ENCODE measurements at regions not wholly inside any gene's neighbourhood (a gene's known extent, or its start where the extent isn't known, plus 50 kb on each side); places are given as distances from the start of the nearest gene placed in this dataset.

DNA sequence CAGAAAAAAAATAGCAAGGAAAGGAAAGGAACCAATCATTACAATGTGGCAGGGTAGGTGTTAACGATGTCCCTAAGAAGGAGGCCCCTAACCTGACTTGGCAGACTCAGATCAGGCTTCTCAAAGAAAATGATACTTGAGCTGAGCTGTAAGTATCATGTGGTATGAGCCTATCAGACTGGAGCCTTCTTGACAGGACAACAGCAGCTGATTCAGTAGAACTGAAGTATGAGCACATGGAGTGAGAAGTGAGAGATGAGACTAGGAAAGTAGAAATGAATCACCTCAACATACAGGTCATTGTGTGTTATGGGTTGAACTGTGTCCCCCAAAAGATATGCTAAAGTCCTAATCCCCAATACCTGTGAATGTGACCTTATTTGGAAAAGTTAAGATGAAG, 66.3 kb downstream of the MTERF1 start:
- peaks cover 2% of the 10 kb centered on the region; the same call in 1 of the 2 replicates for H3K27me3 ChIP-seq (ENCODE audit: control insufficient read depth, insufficient read depth, low read length)
- no peaks in the 10 kb centered on the region for H3K9me3 ChIP-seq (ENCODE audit: control insufficient read depth, insufficient read depth, low read depth, low read length)
- no TSS peak for BruUV-seq (replicated peaks)
- H3K4me3 ChIP-seq (ENCODE audit: low read depth in 2 of 2, low read length in 2 of 2) = no peak overlapping the region
- intact Hi-C loops (cut with micrococcal nuclease; ENCODE audit: unreplicated experiment) = no loop called here
- no peak for ATAC-seq
- TF ChIP-seq SIN3A (IDR thresholded peaks at IDR 0.05; ENCODE audit: borderline replicate concordance, insufficient read depth, low read depth, low read length) (no peak), POLR2AphosphoS5 (IDR thresholded peaks at IDR 0.05; ENCODE audit: low read depth, low read length) (no peak), TCF7L2 (IDR thresholded peaks at IDR 0.05; ENCODE audit: low read depth, low read length) (no peak)
- TF ChIP-seq, protein P1, sequence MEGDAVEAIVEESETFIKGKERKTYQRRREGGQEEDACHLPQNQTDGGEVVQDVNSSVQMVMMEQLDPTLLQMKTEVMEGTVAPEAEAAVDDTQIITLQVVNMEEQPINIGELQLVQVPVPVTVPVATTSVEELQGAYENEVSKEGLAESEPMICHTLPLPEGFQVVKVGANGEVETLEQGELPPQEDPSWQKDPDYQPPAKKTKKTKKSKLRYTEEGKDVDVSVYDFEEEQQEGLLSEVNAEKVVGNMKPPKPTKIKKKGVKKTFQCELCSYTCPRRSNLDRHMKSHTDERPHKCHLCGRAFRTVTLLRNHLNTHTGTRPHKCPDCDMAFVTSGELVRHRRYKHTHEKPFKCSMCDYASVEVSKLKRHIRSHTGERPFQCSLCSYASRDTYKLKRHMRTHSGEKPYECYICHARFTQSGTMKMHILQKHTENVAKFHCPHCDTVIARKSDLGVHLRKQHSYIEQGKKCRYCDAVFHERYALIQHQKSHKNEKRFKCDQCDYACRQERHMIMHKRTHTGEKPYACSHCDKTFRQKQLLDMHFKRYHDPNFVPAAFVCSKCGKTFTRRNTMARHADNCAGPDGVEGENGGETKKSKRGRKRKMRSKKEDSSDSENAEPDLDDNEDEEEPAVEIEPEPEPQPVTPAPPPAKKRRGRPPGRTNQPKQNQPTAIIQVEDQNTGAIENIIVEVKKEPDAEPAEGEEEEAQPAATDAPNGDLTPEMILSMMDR (IDR thresholded peaks at IDR 0.05) = no peak
- TF ChIP-seq, protein P2, sequence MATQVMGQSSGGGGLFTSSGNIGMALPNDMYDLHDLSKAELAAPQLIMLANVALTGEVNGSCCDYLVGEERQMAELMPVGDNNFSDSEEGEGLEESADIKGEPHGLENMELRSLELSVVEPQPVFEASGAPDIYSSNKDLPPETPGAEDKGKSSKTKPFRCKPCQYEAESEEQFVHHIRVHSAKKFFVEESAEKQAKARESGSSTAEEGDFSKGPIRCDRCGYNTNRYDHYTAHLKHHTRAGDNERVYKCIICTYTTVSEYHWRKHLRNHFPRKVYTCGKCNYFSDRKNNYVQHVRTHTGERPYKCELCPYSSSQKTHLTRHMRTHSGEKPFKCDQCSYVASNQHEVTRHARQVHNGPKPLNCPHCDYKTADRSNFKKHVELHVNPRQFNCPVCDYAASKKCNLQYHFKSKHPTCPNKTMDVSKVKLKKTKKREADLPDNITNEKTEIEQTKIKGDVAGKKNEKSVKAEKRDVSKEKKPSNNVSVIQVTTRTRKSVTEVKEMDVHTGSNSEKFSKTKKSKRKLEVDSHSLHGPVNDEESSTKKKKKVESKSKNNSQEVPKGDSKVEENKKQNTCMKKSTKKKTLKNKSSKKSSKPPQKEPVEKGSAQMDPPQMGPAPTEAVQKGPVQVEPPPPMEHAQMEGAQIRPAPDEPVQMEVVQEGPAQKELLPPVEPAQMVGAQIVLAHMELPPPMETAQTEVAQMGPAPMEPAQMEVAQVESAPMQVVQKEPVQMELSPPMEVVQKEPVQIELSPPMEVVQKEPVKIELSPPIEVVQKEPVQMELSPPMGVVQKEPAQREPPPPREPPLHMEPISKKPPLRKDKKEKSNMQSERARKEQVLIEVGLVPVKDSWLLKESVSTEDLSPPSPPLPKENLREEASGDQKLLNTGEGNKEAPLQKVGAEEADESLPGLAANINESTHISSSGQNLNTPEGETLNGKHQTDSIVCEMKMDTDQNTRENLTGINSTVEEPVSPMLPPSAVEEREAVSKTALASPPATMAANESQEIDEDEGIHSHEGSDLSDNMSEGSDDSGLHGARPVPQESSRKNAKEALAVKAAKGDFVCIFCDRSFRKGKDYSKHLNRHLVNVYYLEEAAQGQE (IDR thresholded peaks at IDR 0.05; ENCODE audit: insufficient read depth in 1 of 2, low read depth in 2 of 2, low read length in 1 of 2) = no peak
- no peak for DNase-seq (ENCODE audit: low read depth, low spot score)
- no peaks in the 10 kb centered on the region for H3K4me1 ChIP-seq (ENCODE audit: control insufficient read depth, insufficient read depth, low read length)
- POLR2A ChIA-PET = no interaction called here
- in situ Hi-C loops (cut with HindIII; ENCODE audit: low pct_unique_long_range_greater_than_20kb, low sequenced_read_pairs) = no loop called here
- CTCF ChIA-PET = no interaction called here
- H3K36me3 ChIP-seq (ENCODE audit: control insufficient read depth, insufficient read depth, low read length) = no peaks in the 10 kb centered on the region
- H3K27ac ChIP-seq (ENCODE audit: low read length) = no peak overlapping the region

Measured in Panc1 (cell line).